H9 (cell line): ENCODE measurements at regions not wholly inside any gene's neighbourhood (a gene's known extent, or its start where the extent isn't known, plus 50 kb on each side); places are given as distances from the start of the nearest gene placed in this dataset.

Experiments used
- DNase-seq: peaks from one replicate; pipeline ENCODE4 v3.0.0-alpha.2; 2017
- H2AFZ ChIP-seq: one replicate; pipeline ENCODE4 v1.6.1; 2013; ENCODE audit warnings: mild to moderate bottlenecking, low read length, control low read depth, moderate library complexity
- H2AK5ac ChIP-seq: 2 replicates; pipeline ENCODE4 v1.6.1; 2013; ENCODE audit warnings: low read length, control low read depth, mixed read lengths; ENCODE audit not compliant: insufficient read length
- H2BK120ac ChIP-seq: one replicate; pipeline ENCODE4 v1.6.1; 2013; ENCODE audit warnings: low read depth, mild to moderate bottlenecking, low read length, control low read depth, inconsistent platforms; ENCODE audit not compliant: poor library complexity, severe bottlenecking
- H2BK12ac ChIP-seq: 2 replicates; pipeline ENCODE4 v1.6.1; 2013; ENCODE audit warnings: low read length, control low read depth, mixed read lengths, low read depth; ENCODE audit not compliant: insufficient read length
- H2BK15ac ChIP-seq: 2 replicates; pipeline ENCODE4 v1.6.1; 2013; ENCODE audit warnings: low read depth, low read length, control low read depth
- H2BK20ac ChIP-seq: one replicate; pipeline ENCODE4 v1.6.1; 2013; ENCODE audit warnings: low read depth, mild to moderate bottlenecking, low read length, control low read depth, inconsistent platforms; ENCODE audit not compliant: poor library complexity, severe bottlenecking
- H2BK5ac ChIP-seq: 2 replicates; pipeline ENCODE4 v1.6.1; 2013; ENCODE audit warnings: low read length, control low read depth, mixed read lengths; ENCODE audit not compliant: insufficient read length
- H3K14ac ChIP-seq: 2 replicates; pipeline ENCODE4 v1.6.1; 2013; ENCODE audit warnings: low read length, control low read depth; ENCODE audit not compliant: insufficient read depth
- H3K18ac ChIP-seq: 2 replicates; pipeline ENCODE4 v1.6.1; 2013; ENCODE audit warnings: low read depth, mild to moderate bottlenecking, mixed read lengths, low read length, control low read depth; ENCODE audit not compliant: insufficient read length
- H3K23ac ChIP-seq: 2 replicates; pipeline ENCODE4 v1.6.1; 2013; ENCODE audit warnings: low read length, control low read depth, mixed read lengths, low read depth; ENCODE audit not compliant: insufficient read length
- H3K23me2 ChIP-seq: 2 replicates; pipeline ENCODE4 v1.6.1; 2013; ENCODE audit warnings: low read depth, mild to moderate bottlenecking, mixed read lengths, low read length, control low read depth; ENCODE audit not compliant: insufficient read length, poor library complexity, severe bottlenecking
- H3K27ac ChIP-seq: 2 replicates; pipeline ENCODE4 v1.5.1; 2013; ENCODE audit warnings: low read length, control low read depth, mixed read lengths, low read depth; ENCODE audit not compliant: insufficient read length
- H3K27me3 ChIP-seq: 2 replicates; pipeline ENCODE4 v1.6.1; 2013; ENCODE audit warnings: low read length, control low read depth, inconsistent platforms; ENCODE audit not compliant: insufficient read depth
- H3K4ac ChIP-seq: 2 replicates; pipeline ENCODE4 v1.6.1; 2013; ENCODE audit warnings: low read depth, mild to moderate bottlenecking, control low read depth, inconsistent platforms, low read length, moderate library complexity
- H3K4me1 ChIP-seq: 2 replicates; pipeline ENCODE4 v1.6.1; 2013; ENCODE audit warnings: low read length, control low read depth, inconsistent platforms; ENCODE audit not compliant: insufficient read depth
- H3K4me2 ChIP-seq: 2 replicates; pipeline ENCODE4 v1.6.1; 2013; ENCODE audit warnings: low read length, control low read depth, mixed read lengths; ENCODE audit not compliant: insufficient read length, insufficient read depth
- H3K56ac ChIP-seq: 2 replicates; pipeline ENCODE4 v1.6.1; 2013; ENCODE audit warnings: low read depth, mild to moderate bottlenecking, mixed read lengths, low read length, control low read depth; ENCODE audit not compliant: insufficient read length
- H3K79me1 ChIP-seq: 2 replicates; pipeline ENCODE4 v1.6.1; 2013; ENCODE audit warnings: low read depth, mild to moderate bottlenecking, moderate library complexity, low read length, control low read depth, inconsistent platforms; ENCODE audit not compliant: insufficient read depth, poor library complexity, severe bottlenecking
- H3K79me2 ChIP-seq: 2 replicates; pipeline ENCODE4 v1.6.1; 2013; ENCODE audit warnings: low read length, control low read depth, inconsistent platforms; ENCODE audit not compliant: insufficient read depth
- H3K9ac ChIP-seq: 2 replicates; pipeline ENCODE4 v1.6.1; 2013; ENCODE audit warnings: low read length, control low read depth, mixed read lengths; ENCODE audit not compliant: insufficient read length; ENCODE audit errors: extremely low read depth
- H3K9me3 ChIP-seq: one replicate; pipeline ENCODE4 v1.6.1; 2013; ENCODE audit warnings: low read depth, low read length, inconsistent platforms; ENCODE audit not compliant: control insufficient read depth
- H3T11ph ChIP-seq: one replicate; pipeline ENCODE4 v1.6.1; 2013; ENCODE audit warnings: mild to moderate bottlenecking, low read length, control low read depth, inconsistent platforms
- H4K20me1 ChIP-seq: one replicate; pipeline ENCODE4 v1.6.1; 2013; ENCODE audit not compliant: control insufficient read depth, insufficient read length, insufficient read depth
- H4K5ac ChIP-seq: 2 replicates; pipeline ENCODE4 v1.6.1; 2013; ENCODE audit warnings: low read depth, mild to moderate bottlenecking, mixed read lengths, low read length, control low read depth; ENCODE audit not compliant: insufficient read length
- H4K8ac ChIP-seq: replicated peaks from 2 replicates; pipeline ENCODE4 v1.6.1; 2013; ENCODE audit warnings: low read length, control low read depth, mixed read lengths, low read depth; ENCODE audit not compliant: insufficient read length
- H4K91ac ChIP-seq: 2 replicates; pipeline ENCODE4 v1.6.1; 2013; ENCODE audit warnings: low read depth, mild to moderate bottlenecking, moderate library complexity, mixed read lengths, low read length, control low read depth; ENCODE audit not compliant: insufficient read length
- H3K27ac Mint-ChIP-seq, 3 experiments: 2 replicates in 2 of 3; 3 replicates in 1 of 3; pipeline ENCODE4 v1.8.0; 2020 to 2021; ENCODE audit warnings: mixed read lengths in 3 of 3, mild to moderate bottlenecking in 1 of 3, moderate library complexity in 1 of 3
- H3K27me3 Mint-ChIP-seq: 2 replicates; pipeline ENCODE4 v1.8.0; 2021; ENCODE audit warnings: low read depth, mild to moderate bottlenecking, moderate library complexity, mixed read lengths
- H3K36me3 Mint-ChIP-seq, 3 experiments: 2 replicates in 2 of 3; 3 replicates in 1 of 3; pipeline ENCODE4 v1.8.0; 2020 to 2021; ENCODE audit warnings: low read depth in 3 of 3, mixed read lengths in 3 of 3; ENCODE audit not compliant: insufficient read depth in 1 of 3
- H3K4me1 Mint-ChIP-seq, 2 experiments: 2 replicates each; pipeline ENCODE4 v1.8.0; 2020; ENCODE audit warnings: mixed read lengths in 2 of 2
- H3K4me3 Mint-ChIP-seq, 2 experiments: 2 replicates in 1 of 2; 3 replicates in 1 of 2; pipeline ENCODE4 v1.8.0; 2020 to 2021; ENCODE audit warnings: mild to moderate bottlenecking in 2 of 2, mixed read lengths in 2 of 2, moderate library complexity in 1 of 2
- H3K9me3 Mint-ChIP-seq, 2 experiments: 2 replicates in 1 of 2; 3 replicates in 1 of 2; pipeline ENCODE4 v1.8.0; 2020; ENCODE audit warnings: mild to moderate bottlenecking in 2 of 2, mixed read lengths in 2 of 2, moderate library complexity in 1 of 2
- CTCF ChIP-seq: fragments of 200-600 bp; sonication (generic); conservative IDR thresholded peaks from 3 replicates; pipeline ENCODE4 v1.8.0; 2021; ENCODE audit warnings: antibody characterized with exemption, mild to moderate bottlenecking
- WGBS: extraction: QIAGEN DNeasy Blood & Tissue Kit; methylation state at CpG from one replicate; pipeline ENCODE4 v1.1.7; 2013; ENCODE audit warnings: missing lambda C conversion rate, low lambda C conversion rate, mixed read lengths; ENCODE audit not compliant: insufficient read length; ENCODE audit errors: extremely low coverage; 5-methylcytosine and 5-hydroxymethylcytosine counted together

- Histone ChIP-seq H2BK15ac (no peak overlapping the region), H3K23ac (no peak overlapping the region), H3K4me1 (no peaks in the 10 kb centered on the region), H3K27ac (no peak overlapping the region), H3K14ac (no peak overlapping the region), H3K79me2 (no peaks in the 10 kb centered on the region), H3K79me1 (no peaks in the 10 kb centered on the region), H2BK120ac (no peak overlapping the region), H2BK12ac (no peak overlapping the region), H2BK5ac (no peak overlapping the region), H3K56ac (no peak overlapping the region), H3K4ac (no peak overlapping the region), H3K4me2 (no peak overlapping the region), H2AK5ac (no peak overlapping the region), H2BK20ac (no peak overlapping the region), H3T11ph (no peak overlapping the region), H4K8ac (no peak overlapping the region), H3K9me3 (no peaks in the 10 kb centered on the region), H2AFZ (no peak overlapping the region), H4K5ac (no peak overlapping the region), H4K20me1 (no peaks in the 10 kb centered on the region), H3K27me3 (no peaks in the 10 kb centered on the region), H3K18ac (no peak overlapping the region), H3K9ac (no peak overlapping the region), H4K91ac (no peak overlapping the region), H3K23me2 (no peaks in the 10 kb centered on the region)
- no CpG with 5 or more reads among the region's 4 CpGs for WGBS
- no peak for DNase-seq
- Mint-ChIP-seq H3K9me3 (no peaks in the 10 kb centered on the region), H3K27ac (no peak overlapping the region), H3K36me3 (no peaks in the 10 kb centered on the region), H3K27me3 (no peaks in the 10 kb centered on the region), H3K4me1 (no peaks in the 10 kb centered on the region), H3K4me3 (no peak overlapping the region)
- TF ChIP-seq CTCF: no peak
Measured at GRCh38 chr6:81172056-81172740, 580.3 kb downstream of the TENT5A start.
